H9 (cell line): ENCODE measurements at regions not wholly inside any gene's neighbourhood (a gene's known extent, or its start where the extent isn't known, plus 50 kb on each side); places are given as distances from the start of the nearest gene placed in this dataset.

Source experiments
- DNase-seq: peaks from one replicate; pipeline ENCODE4 v3.0.0-alpha.2; 2017
- H2AFZ ChIP-seq: one replicate; pipeline ENCODE4 v1.6.1; 2013; ENCODE audit warnings: mild to moderate bottlenecking, low read length, control low read depth, moderate library complexity
- H2AK5ac ChIP-seq: 2 replicates; pipeline ENCODE4 v1.6.1; 2013; ENCODE audit warnings: low read length, control low read depth, mixed read lengths; ENCODE audit not compliant: insufficient read length
- H2BK120ac ChIP-seq: one replicate; pipeline ENCODE4 v1.6.1; 2013; ENCODE audit warnings: low read depth, mild to moderate bottlenecking, low read length, control low read depth, inconsistent platforms; ENCODE audit not compliant: poor library complexity, severe bottlenecking
- H2BK12ac ChIP-seq: 2 replicates; pipeline ENCODE4 v1.6.1; 2013; ENCODE audit warnings: low read length, control low read depth, mixed read lengths, low read depth; ENCODE audit not compliant: insufficient read length
- H2BK15ac ChIP-seq: 2 replicates; pipeline ENCODE4 v1.6.1; 2013; ENCODE audit warnings: low read depth, low read length, control low read depth
- H2BK20ac ChIP-seq: one replicate; pipeline ENCODE4 v1.6.1; 2013; ENCODE audit warnings: low read depth, mild to moderate bottlenecking, low read length, control low read depth, inconsistent platforms; ENCODE audit not compliant: poor library complexity, severe bottlenecking
- H2BK5ac ChIP-seq: 2 replicates; pipeline ENCODE4 v1.6.1; 2013; ENCODE audit warnings: low read length, control low read depth, mixed read lengths; ENCODE audit not compliant: insufficient read length
- H3K14ac ChIP-seq: 2 replicates; pipeline ENCODE4 v1.6.1; 2013; ENCODE audit warnings: low read length, control low read depth; ENCODE audit not compliant: insufficient read depth
- H3K18ac ChIP-seq: 2 replicates; pipeline ENCODE4 v1.6.1; 2013; ENCODE audit warnings: low read depth, mild to moderate bottlenecking, mixed read lengths, low read length, control low read depth; ENCODE audit not compliant: insufficient read length
- H3K23ac ChIP-seq: 2 replicates; pipeline ENCODE4 v1.6.1; 2013; ENCODE audit warnings: low read length, control low read depth, mixed read lengths, low read depth; ENCODE audit not compliant: insufficient read length
- H3K23me2 ChIP-seq: 2 replicates; pipeline ENCODE4 v1.6.1; 2013; ENCODE audit warnings: low read depth, mild to moderate bottlenecking, mixed read lengths, low read length, control low read depth; ENCODE audit not compliant: insufficient read length, poor library complexity, severe bottlenecking
- H3K27ac ChIP-seq: 2 replicates; pipeline ENCODE4 v1.5.1; 2013; ENCODE audit warnings: low read length, control low read depth, mixed read lengths, low read depth; ENCODE audit not compliant: insufficient read length
- H3K27me3 ChIP-seq: 2 replicates; pipeline ENCODE4 v1.6.1; 2013; ENCODE audit warnings: low read length, control low read depth, inconsistent platforms; ENCODE audit not compliant: insufficient read depth
- H3K4ac ChIP-seq: 2 replicates; pipeline ENCODE4 v1.6.1; 2013; ENCODE audit warnings: low read depth, mild to moderate bottlenecking, control low read depth, inconsistent platforms, low read length, moderate library complexity
- H3K4me1 ChIP-seq: 2 replicates; pipeline ENCODE4 v1.6.1; 2013; ENCODE audit warnings: low read length, control low read depth, inconsistent platforms; ENCODE audit not compliant: insufficient read depth
- H3K4me2 ChIP-seq: 2 replicates; pipeline ENCODE4 v1.6.1; 2013; ENCODE audit warnings: low read length, control low read depth, mixed read lengths; ENCODE audit not compliant: insufficient read length, insufficient read depth
- H3K56ac ChIP-seq: 2 replicates; pipeline ENCODE4 v1.6.1; 2013; ENCODE audit warnings: low read depth, mild to moderate bottlenecking, mixed read lengths, low read length, control low read depth; ENCODE audit not compliant: insufficient read length
- H3K79me1 ChIP-seq: 2 replicates; pipeline ENCODE4 v1.6.1; 2013; ENCODE audit warnings: low read depth, mild to moderate bottlenecking, moderate library complexity, low read length, control low read depth, inconsistent platforms; ENCODE audit not compliant: insufficient read depth, poor library complexity, severe bottlenecking
- H3K79me2 ChIP-seq: 2 replicates; pipeline ENCODE4 v1.6.1; 2013; ENCODE audit warnings: low read length, control low read depth, inconsistent platforms; ENCODE audit not compliant: insufficient read depth
- H3K9ac ChIP-seq: 2 replicates; pipeline ENCODE4 v1.6.1; 2013; ENCODE audit warnings: low read length, control low read depth, mixed read lengths; ENCODE audit not compliant: insufficient read length; ENCODE audit errors: extremely low read depth
- H3K9me3 ChIP-seq: one replicate; pipeline ENCODE4 v1.6.1; 2013; ENCODE audit warnings: low read depth, low read length, inconsistent platforms; ENCODE audit not compliant: control insufficient read depth
- H3T11ph ChIP-seq: one replicate; pipeline ENCODE4 v1.6.1; 2013; ENCODE audit warnings: mild to moderate bottlenecking, low read length, control low read depth, inconsistent platforms
- H4K20me1 ChIP-seq: one replicate; pipeline ENCODE4 v1.6.1; 2013; ENCODE audit not compliant: control insufficient read depth, insufficient read length, insufficient read depth
- H4K5ac ChIP-seq: 2 replicates; pipeline ENCODE4 v1.6.1; 2013; ENCODE audit warnings: low read depth, mild to moderate bottlenecking, mixed read lengths, low read length, control low read depth; ENCODE audit not compliant: insufficient read length
- H4K8ac ChIP-seq: replicated peaks from 2 replicates; pipeline ENCODE4 v1.6.1; 2013; ENCODE audit warnings: low read length, control low read depth, mixed read lengths, low read depth; ENCODE audit not compliant: insufficient read length
- H4K91ac ChIP-seq: 2 replicates; pipeline ENCODE4 v1.6.1; 2013; ENCODE audit warnings: low read depth, mild to moderate bottlenecking, moderate library complexity, mixed read lengths, low read length, control low read depth; ENCODE audit not compliant: insufficient read length
- H3K27ac Mint-ChIP-seq, 3 experiments: 2 replicates in 2 of 3; 3 replicates in 1 of 3; pipeline ENCODE4 v1.8.0; 2020 to 2021; ENCODE audit warnings: mixed read lengths in 3 of 3, mild to moderate bottlenecking in 1 of 3, moderate library complexity in 1 of 3
- H3K27me3 Mint-ChIP-seq: 2 replicates; pipeline ENCODE4 v1.8.0; 2021; ENCODE audit warnings: low read depth, mild to moderate bottlenecking, moderate library complexity, mixed read lengths
- H3K36me3 Mint-ChIP-seq, 3 experiments: 2 replicates in 2 of 3; 3 replicates in 1 of 3; pipeline ENCODE4 v1.8.0; 2020 to 2021; ENCODE audit warnings: low read depth in 3 of 3, mixed read lengths in 3 of 3; ENCODE audit not compliant: insufficient read depth in 1 of 3
- H3K4me1 Mint-ChIP-seq, 2 experiments: 2 replicates each; pipeline ENCODE4 v1.8.0; 2020; ENCODE audit warnings: mixed read lengths in 2 of 2
- H3K4me3 Mint-ChIP-seq, 2 experiments: 2 replicates in 1 of 2; 3 replicates in 1 of 2; pipeline ENCODE4 v1.8.0; 2020 to 2021; ENCODE audit warnings: mild to moderate bottlenecking in 2 of 2, mixed read lengths in 2 of 2, moderate library complexity in 1 of 2
- H3K9me3 Mint-ChIP-seq, 2 experiments: 2 replicates in 1 of 2; 3 replicates in 1 of 2; pipeline ENCODE4 v1.8.0; 2020; ENCODE audit warnings: mild to moderate bottlenecking in 2 of 2, mixed read lengths in 2 of 2, moderate library complexity in 1 of 2
- TF ChIP-seq, protein P1 (sequence below): fragments of 200-600 bp; sonication (generic); conservative IDR thresholded peaks from 3 replicates; pipeline ENCODE4 v1.8.0; 2021; ENCODE audit warnings: antibody characterized with exemption, mild to moderate bottlenecking

DNA sequence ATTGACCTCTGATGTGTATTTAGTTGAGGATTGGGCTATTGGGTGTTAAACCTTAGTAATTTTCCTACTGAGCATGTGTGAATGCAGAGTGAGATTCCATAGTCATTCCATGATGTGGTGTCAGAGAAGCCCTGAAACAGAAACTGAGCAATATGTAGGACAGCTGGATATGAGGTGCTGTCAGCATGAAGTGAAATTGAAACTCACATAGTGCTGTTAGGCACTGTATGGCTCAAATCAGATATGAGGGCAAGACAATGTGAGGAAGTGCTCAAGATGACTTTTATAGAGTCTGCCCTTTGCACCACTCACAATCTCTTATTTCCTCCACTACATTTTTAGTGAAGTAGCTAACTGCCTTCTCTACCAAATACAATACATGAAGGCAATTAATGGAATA is 188.3 kb downstream of the SH3BGRL start:
- Histone ChIP-seq H3K23me2 (no peaks in the 10 kb centered on the region), H4K20me1 (no peaks in the 10 kb centered on the region), H4K91ac (no peak overlapping the region), H2BK20ac (no peak overlapping the region), H2AK5ac (no peak overlapping the region), H3T11ph (no peak overlapping the region), H3K9me3 (peaks cover 23% of the 10 kb centered on the region), H2BK15ac (no peak overlapping the region), H3K23ac (no peak overlapping the region), H3K79me2 (no peaks in the 10 kb centered on the region), H3K79me1 (no peaks in the 10 kb centered on the region), H2AFZ (no peak overlapping the region), H3K4me1 (no peaks in the 10 kb centered on the region), H4K8ac (no peak overlapping the region), H3K14ac (no peak overlapping the region), H2BK5ac (no peak overlapping the region), H4K5ac (no peak overlapping the region), H2BK12ac (no peak overlapping the region), H3K27ac (no peak overlapping the region), H3K9ac (no peak overlapping the region), H2BK120ac (no peak overlapping the region), H3K27me3 (no peaks in the 10 kb centered on the region), H3K56ac (no peak overlapping the region), H3K4ac (no peak overlapping the region), H3K18ac (no peak overlapping the region), H3K4me2 (no peak overlapping the region)
- no peak for DNase-seq
- no peaks in the 10 kb centered on the region for H3K27me3 Mint-ChIP-seq
- TF ChIP-seq, protein P1, sequence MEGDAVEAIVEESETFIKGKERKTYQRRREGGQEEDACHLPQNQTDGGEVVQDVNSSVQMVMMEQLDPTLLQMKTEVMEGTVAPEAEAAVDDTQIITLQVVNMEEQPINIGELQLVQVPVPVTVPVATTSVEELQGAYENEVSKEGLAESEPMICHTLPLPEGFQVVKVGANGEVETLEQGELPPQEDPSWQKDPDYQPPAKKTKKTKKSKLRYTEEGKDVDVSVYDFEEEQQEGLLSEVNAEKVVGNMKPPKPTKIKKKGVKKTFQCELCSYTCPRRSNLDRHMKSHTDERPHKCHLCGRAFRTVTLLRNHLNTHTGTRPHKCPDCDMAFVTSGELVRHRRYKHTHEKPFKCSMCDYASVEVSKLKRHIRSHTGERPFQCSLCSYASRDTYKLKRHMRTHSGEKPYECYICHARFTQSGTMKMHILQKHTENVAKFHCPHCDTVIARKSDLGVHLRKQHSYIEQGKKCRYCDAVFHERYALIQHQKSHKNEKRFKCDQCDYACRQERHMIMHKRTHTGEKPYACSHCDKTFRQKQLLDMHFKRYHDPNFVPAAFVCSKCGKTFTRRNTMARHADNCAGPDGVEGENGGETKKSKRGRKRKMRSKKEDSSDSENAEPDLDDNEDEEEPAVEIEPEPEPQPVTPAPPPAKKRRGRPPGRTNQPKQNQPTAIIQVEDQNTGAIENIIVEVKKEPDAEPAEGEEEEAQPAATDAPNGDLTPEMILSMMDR, result no peak
- H3K27ac Mint-ChIP-seq, result no peak overlapping the region
- no peak overlapping the region for H3K4me3 Mint-ChIP-seq
- no peaks in the 10 kb centered on the region for H3K4me1 Mint-ChIP-seq
- H3K36me3 Mint-ChIP-seq, result peaks cover 0 to 6% (median 0%) of the 10 kb centered on the region in 3 experiments; a peak in 2 of 7 replicates
- H3K9me3 Mint-ChIP-seq, result peaks cover 71 to 87% of the 10 kb centered on the region in 2 experiments
